Activated B cell treated with CpG ODN at 0.5 μM for 24 hours (primary cell): ENCODE measurements at regions not wholly inside any gene's neighbourhood (a gene's known extent, or its start where the extent isn't known, plus 50 kb on each side); places are given as distances from the start of the nearest gene placed in this dataset.

Experiments
- ATAC-seq: fragments of 200-7000 bp; cut with Tn5 transposase; one replicate; pipeline ENCODE4 v1.10.0; 2021; ENCODE audit warnings: low read depth, mild to moderate bottlenecking, moderate library complexity
- CTCF ChIA-PET: fragments of 350-600 bp; sonication (Branson Sonifier 250); formaldehyde crosslinking; loops from one replicate; lab custom pipeline; 2021; ENCODE audit warnings: antibody characterized with exemption; lab: Charles Lee
- POLR2A ChIA-PET: fragments of 350-600 bp; sonication (Branson Sonifier 250); formaldehyde crosslinking; loops from one replicate; lab custom pipeline; 2021; ENCODE audit warnings: antibody characterized with exemption; lab: Charles Lee
- DNase-seq: peaks from one replicate; pipeline ENCODE4 v3.0.0; 2022
- H3K27ac Mint-ChIP-seq: one replicate; pipeline ENCODE4 v1.8.0; 2020; ENCODE audit warnings: mixed read lengths
- H3K27me3 Mint-ChIP-seq: one replicate; pipeline ENCODE4 v1.8.0; 2021; ENCODE audit warnings: mixed read lengths
- H3K36me3 Mint-ChIP-seq: one replicate; pipeline ENCODE4 v1.8.0; 2021; ENCODE audit warnings: low read depth, mixed read lengths
- H3K4me1 Mint-ChIP-seq: one replicate; pipeline ENCODE4 v1.8.0; 2021; ENCODE audit warnings: mixed read lengths
- H3K4me3 Mint-ChIP-seq: one replicate; pipeline ENCODE4 v1.8.0; 2020; ENCODE audit warnings: mild to moderate bottlenecking, mixed read lengths
- H3K9me3 Mint-ChIP-seq: one replicate; pipeline ENCODE4 v1.8.0; 2020; ENCODE audit warnings: mixed read lengths
- intact Hi-C: fragments of 100-400 bp; cut with micrococcal nuclease; formaldehyde crosslinking; loops from one replicate; pipeline ENCODE4 v1.15.1; 2024
- TF ChIP-seq, protein P1 (sequence below): fragments of 200-600 bp; IDR thresholded peaks from one replicate; pipeline ENCODE4 v1.8.0; 2022; ENCODE audit warnings: antibody characterized with exemption, mild to moderate bottlenecking

DNA sequence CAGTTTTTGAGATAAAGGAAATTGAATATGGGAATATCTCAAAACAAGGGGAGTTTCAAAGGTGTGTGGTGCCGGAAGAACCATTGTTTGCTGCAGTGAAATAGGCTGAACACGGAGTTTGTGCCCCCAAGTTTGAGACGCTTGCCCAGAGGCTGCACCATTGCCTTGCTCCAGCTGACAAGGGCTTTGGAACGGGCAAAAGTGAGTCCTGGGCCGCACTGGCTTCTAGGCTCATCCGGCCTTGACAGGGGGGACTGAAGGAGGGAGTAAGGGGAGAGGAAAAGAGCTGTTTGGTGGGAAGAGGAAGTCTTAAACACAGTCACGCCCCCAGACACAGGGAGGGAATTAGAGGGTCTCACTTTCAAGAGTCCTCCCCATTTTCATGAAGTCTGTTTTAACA lies 269.9 kb downstream of the FAM43A start:
- Mint-ChIP-seq H3K27ac (no peak overlapping the region), H3K9me3 (no peaks in the 10 kb centered on the region), H3K36me3 (no peaks in the 10 kb centered on the region), H3K4me1 (no peaks in the 10 kb centered on the region), H3K4me3 (no peak overlapping the region), H3K27me3 (peaks cover under 1% of the 10 kb centered on the region)
- TF ChIP-seq, protein P1, sequence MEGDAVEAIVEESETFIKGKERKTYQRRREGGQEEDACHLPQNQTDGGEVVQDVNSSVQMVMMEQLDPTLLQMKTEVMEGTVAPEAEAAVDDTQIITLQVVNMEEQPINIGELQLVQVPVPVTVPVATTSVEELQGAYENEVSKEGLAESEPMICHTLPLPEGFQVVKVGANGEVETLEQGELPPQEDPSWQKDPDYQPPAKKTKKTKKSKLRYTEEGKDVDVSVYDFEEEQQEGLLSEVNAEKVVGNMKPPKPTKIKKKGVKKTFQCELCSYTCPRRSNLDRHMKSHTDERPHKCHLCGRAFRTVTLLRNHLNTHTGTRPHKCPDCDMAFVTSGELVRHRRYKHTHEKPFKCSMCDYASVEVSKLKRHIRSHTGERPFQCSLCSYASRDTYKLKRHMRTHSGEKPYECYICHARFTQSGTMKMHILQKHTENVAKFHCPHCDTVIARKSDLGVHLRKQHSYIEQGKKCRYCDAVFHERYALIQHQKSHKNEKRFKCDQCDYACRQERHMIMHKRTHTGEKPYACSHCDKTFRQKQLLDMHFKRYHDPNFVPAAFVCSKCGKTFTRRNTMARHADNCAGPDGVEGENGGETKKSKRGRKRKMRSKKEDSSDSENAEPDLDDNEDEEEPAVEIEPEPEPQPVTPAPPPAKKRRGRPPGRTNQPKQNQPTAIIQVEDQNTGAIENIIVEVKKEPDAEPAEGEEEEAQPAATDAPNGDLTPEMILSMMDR: no peak
- DNase-seq: no peak
- intact Hi-C loops: no loop called here
- ChIA-PET POLR2A (no interaction called here), CTCF (no interaction called here)
- no peak for ATAC-seq

GRCh38 chr3:194955979-194956696 lies 270.5 kb downstream of the FAM43A start:
- Mint-ChIP-seq H3K9me3 (no peaks in the 10 kb centered on the region), H3K36me3 (no peaks in the 10 kb centered on the region), H3K27ac (no peak overlapping the region), H3K4me1 (no peaks in the 10 kb centered on the region), H3K4me3 (no peak overlapping the region), H3K27me3 (peaks cover 1% of the 10 kb centered on the region)
- intact Hi-C loops: no loop called here
- TF ChIP-seq, protein P1: no peak
- no peak for DNase-seq
- ATAC-seq: no peak
- ChIA-PET POLR2A (no interaction called here), CTCF (interaction anchor here (0.6 kb wide), 1 partner anchor 273 kb away, joined by 3 read pairs; no protein-coding TSS in a partner anchor)

DNA sequence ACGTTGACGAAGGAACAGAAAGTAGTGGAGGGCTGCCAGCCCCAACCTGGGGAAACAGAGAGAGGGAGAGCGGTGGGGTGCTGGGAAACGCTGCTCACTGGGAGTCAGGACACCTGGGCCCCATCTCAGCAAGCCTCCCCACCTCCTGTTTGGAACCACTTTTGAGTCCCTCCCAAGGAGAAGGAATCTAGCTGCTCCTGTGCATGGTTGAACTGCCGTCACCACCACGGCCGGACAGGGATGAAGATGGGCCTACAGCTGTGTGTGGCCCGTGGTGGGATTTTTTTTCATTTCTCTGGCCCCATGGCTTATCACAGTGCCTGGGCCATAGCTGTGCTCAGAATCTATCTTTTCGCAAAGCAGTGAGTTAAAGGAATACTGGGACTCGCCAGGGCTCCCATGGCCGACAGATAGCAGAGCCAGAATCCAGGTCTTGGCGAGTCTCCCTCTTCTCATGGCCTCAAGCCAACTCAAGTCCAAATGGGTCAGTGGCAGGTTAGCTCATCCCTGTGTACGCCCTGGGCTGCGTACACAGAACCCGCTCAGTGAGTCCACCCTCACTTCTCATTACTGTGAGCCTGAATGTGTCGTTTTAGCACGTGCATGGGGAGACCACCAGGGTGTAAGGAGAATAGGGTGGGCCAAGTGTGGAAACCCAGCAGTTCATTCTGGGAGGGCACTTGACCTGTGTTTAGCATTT lies 271.2 kb downstream of the FAM43A start:
- peaks cover 1% of the 10 kb centered on the region for H3K27me3 Mint-ChIP-seq
- intact Hi-C loops: no loop called here
- ChIA-PET POLR2A (no interaction called here), CTCF (interaction anchor here (0.6 kb wide), 1 partner anchor 274 kb away, joined by 3 read pairs; no protein-coding TSS in a partner anchor)
- TF ChIP-seq, protein P1: no peak
- H3K4me3 Mint-ChIP-seq: no peak overlapping the region
- H3K4me1 Mint-ChIP-seq: no peaks in the 10 kb centered on the region
- no peaks in the 10 kb centered on the region for H3K36me3 Mint-ChIP-seq
- no peak overlapping the region for H3K27ac Mint-ChIP-seq
- no peak for DNase-seq
- ATAC-seq: no peak
- no peaks in the 10 kb centered on the region for H3K9me3 Mint-ChIP-seq

GRCh38 chr3:194957743-194958240 lies 272.1 kb downstream of the FAM43A start:
- no peak for ATAC-seq
- no peaks in the 10 kb centered on the region for H3K9me3 Mint-ChIP-seq
- CTCF ChIA-PET: interaction anchor here (1.2 kb wide), 1 partner anchor 275 kb away, joined by 4 read pairs; no protein-coding TSS in a partner anchor

More at GRCh38 chr3:194957743-194958240, 272.1 kb downstream of the FAM43A start:
- H3K36me3 Mint-ChIP-seq: no peaks in the 10 kb centered on the region
- intact Hi-C loops: no loop called here
- H3K27me3 Mint-ChIP-seq: peaks cover 1% of the 10 kb centered on the region
- DNase-seq: no peak
- H3K27ac Mint-ChIP-seq: no peak overlapping the region
- TF ChIP-seq, protein P1: no peak
- POLR2A ChIA-PET: no interaction called here
- no peak overlapping the region for H3K4me3 Mint-ChIP-seq
- H3K4me1 Mint-ChIP-seq: no peaks in the 10 kb centered on the region
